Stimulated activated naive B cell treated with anti-CD40 and anti-IgM and Interleukin-4, amounts not matched to agents 10 μg/mL and 1 μg/mL and 100 μg/mL, for 72 hours (primary cell): ENCODE measurements at regions not wholly inside any gene's neighbourhood (a gene's known extent, or its start where the extent isn't known, plus 50 kb on each side); places are given as distances from the start of the nearest gene placed in this dataset.

ENCODE experiments used
- ATAC-seq, 2 donors: fragments of 150-1000 bp; cut with Tn5 transposase; replicated peaks; 2 replicates each; pipeline ENCODE4 v1.10.0; 2021; ENCODE audit warnings: moderate library complexity in 1 of 2
- DNase-seq: peaks from one replicate; pipeline ENCODE4 v3.0.0; 2021
- H3K27ac Mint-ChIP-seq: one replicate; pipeline ENCODE4 v1.8.0; 2022; ENCODE audit warnings: mild to moderate bottlenecking, mixed read lengths
- H3K27me3 Mint-ChIP-seq, 2 donors: one replicate each; pipeline ENCODE4 v1.8.0; 2022; ENCODE audit warnings: mixed read lengths in 2 of 2
- H3K36me3 Mint-ChIP-seq, 2 donors: one replicate each; pipeline ENCODE4 v1.8.0; 2022; ENCODE audit warnings: mixed read lengths in 2 of 2, mild to moderate bottlenecking in 1 of 2
- H3K4me1 Mint-ChIP-seq, 2 donors: one replicate each; pipeline ENCODE4 v1.8.0; 2022; ENCODE audit warnings: mixed read lengths in 2 of 2, mild to moderate bottlenecking in 1 of 2
- H3K4me3 Mint-ChIP-seq, 2 donors: one replicate each; pipeline ENCODE4 v1.8.0; 2022; ENCODE audit warnings: mild to moderate bottlenecking in 2 of 2, mixed read lengths in 2 of 2, moderate library complexity in 1 of 2
- H3K9me3 Mint-ChIP-seq, 2 donors: one replicate each; pipeline ENCODE4 v1.8.0; 2022; ENCODE audit warnings: mixed read lengths in 2 of 2, mild to moderate bottlenecking in 1 of 2

DNA sequence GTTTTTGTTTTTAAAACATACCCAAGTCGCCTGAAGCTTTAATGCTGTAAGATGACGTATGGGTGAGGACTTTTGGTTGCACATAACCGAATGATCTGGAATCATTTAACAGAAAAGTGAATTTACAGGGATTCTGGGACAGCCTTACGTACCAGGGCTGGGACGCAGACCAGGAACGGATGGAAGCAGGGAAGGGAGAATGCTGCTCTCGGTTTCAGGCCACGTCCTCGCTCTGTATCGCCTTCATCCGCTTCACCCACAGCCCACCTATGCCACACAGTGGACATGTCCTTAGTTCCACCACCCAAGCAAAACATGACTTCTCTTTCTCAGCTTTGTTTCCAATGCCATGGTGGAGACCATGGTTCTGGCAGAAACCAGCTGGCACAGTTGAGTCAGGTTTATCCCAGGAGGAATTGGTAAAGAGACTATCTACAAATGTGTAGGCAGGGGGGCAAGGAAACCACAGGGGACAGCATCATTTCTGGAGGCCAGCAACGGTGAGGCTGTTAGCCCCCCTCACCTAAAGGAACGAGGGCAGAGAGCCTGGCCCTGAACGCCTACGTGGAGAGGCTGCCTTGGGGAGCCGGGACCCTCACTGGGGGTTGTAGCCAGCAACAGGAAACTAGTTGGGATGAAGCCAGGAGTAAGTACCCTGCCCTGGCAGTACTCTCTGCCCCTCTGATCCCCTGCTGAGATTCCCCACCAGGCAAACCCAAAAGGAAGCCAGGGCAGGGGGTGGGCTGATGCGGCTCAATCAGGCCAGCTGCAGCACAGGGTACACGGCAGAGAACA lies 132.5 kb downstream of the NDUFA10 start:
- ATAC-seq (no peak), DNase-seq (no peak)
- H3K36me3 Mint-ChIP-seq, result peaks cover 0 to 13% of the 10 kb centered on the region in 2 donors
- peaks cover 3 to 12% of the 10 kb centered on the region in 2 donors for H3K9me3 Mint-ChIP-seq
- H3K27ac Mint-ChIP-seq, result no peak overlapping the region
- peaks cover 25% of the 10 kb centered on the region in 2 donors for H3K27me3 Mint-ChIP-seq
- no peak overlapping the region for H3K4me3 Mint-ChIP-seq
- peaks cover 3 to 10% of the 10 kb centered on the region in 2 donors for H3K4me1 Mint-ChIP-seq

GRCh38 chr2:239891698-239892097 lies 133.4 kb downstream of the NDUFA10 start:
- peaks cover 0 to 11% of the 10 kb centered on the region in 2 donors for H3K36me3 Mint-ChIP-seq
- DNase-seq (no peak), ATAC-seq (no peak)
- peaks cover 5 to 12% of the 10 kb centered on the region in 2 donors for H3K9me3 Mint-ChIP-seq
- H3K27me3 Mint-ChIP-seq, result peaks cover 25% of the 10 kb centered on the region in 2 donors
- H3K27ac Mint-ChIP-seq, result no peak overlapping the region
- H3K4me1 Mint-ChIP-seq, result peaks cover 3 to 10% of the 10 kb centered on the region in 2 donors
- no peak overlapping the region for H3K4me3 Mint-ChIP-seq

GRCh38 chr2:239890206-239890746 lies 134.9 kb downstream of the NDUFA10 start:
- peaks cover 0 to 14% of the 10 kb centered on the region in 2 donors for H3K36me3 Mint-ChIP-seq
- H3K9me3 Mint-ChIP-seq, result peaks cover 10 to 19% of the 10 kb centered on the region in 2 donors
- H3K4me1 Mint-ChIP-seq, result peaks cover 3 to 8% of the 10 kb centered on the region in 2 donors
- no peak overlapping the region for H3K27ac Mint-ChIP-seq
- DNase-seq (no peak), ATAC-seq (no peak)
- H3K4me3 Mint-ChIP-seq, result no peak overlapping the region
- H3K27me3 Mint-ChIP-seq, result peaks cover 16 to 25% of the 10 kb centered on the region in 2 donors

GRCh38 chr2:239889641-239890121 lies 135.5 kb downstream of the NDUFA10 start:
- H3K9me3 Mint-ChIP-seq, result peaks cover 13 to 21% of the 10 kb centered on the region in 2 donors
- H3K36me3 Mint-ChIP-seq, result peaks cover 4 to 13% of the 10 kb centered on the region in 2 donors
- ATAC-seq (no peak), DNase-seq (no peak)
- H3K4me3 Mint-ChIP-seq, result no peak overlapping the region
- H3K27me3 Mint-ChIP-seq, result peaks cover 11 to 19% of the 10 kb centered on the region in 2 donors
- H3K27ac Mint-ChIP-seq, result no peak overlapping the region
- H3K4me1 Mint-ChIP-seq, result peaks cover 2 to 3% of the 10 kb centered on the region in 2 donors

DNA sequence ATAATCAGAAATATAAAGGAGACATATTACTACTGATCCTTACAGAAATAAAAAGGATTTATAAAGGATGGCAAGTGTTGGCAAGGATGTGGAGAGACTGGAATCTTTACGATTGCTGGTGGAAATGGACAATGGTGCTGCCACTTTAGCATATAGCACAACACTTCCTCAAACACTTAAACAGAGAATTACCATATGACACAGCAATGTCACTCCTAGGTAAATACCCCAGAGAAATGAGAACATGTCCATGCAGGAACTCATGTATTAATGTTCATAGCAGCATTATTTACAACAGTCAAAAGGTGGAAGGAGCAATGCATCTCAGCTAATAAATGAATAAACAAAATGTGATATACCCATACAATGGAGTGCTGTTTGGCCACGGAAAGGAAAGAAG lies 137.5 kb downstream of the NDUFA10 start:
- no peak for ATAC-seq
- H3K27ac Mint-ChIP-seq, result no peak overlapping the region

DNA sequence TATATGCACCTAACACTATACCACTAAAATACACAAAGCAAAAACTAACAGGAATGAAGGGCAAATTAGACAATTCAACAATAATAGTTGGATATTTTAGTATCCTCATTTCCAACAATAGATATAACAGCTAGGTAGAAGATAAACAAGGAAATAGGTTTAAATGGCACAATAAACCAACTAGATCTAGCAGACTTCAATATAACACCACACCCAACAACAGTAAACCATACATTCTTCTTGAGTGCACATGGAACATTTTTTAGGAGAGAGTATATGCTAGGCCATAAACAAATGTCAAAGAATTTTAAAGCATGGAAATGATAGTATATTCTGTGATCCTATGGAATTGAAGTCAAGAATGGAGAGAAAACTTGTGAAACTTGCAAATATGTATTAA lies 138.4 kb downstream of the NDUFA10 start:
- no peak overlapping the region for H3K4me3 Mint-ChIP-seq
- no peak for ATAC-seq
- peaks cover 5 to 10% of the 10 kb centered on the region in 2 donors for H3K36me3 Mint-ChIP-seq

More for the DNA sequence above, 137.5 kb downstream of the NDUFA10 start:
- no peak for DNase-seq
- no peak overlapping the region for H3K4me3 Mint-ChIP-seq
- H3K36me3 Mint-ChIP-seq, result peaks cover 5 to 6% of the 10 kb centered on the region in 2 donors
- H3K9me3 Mint-ChIP-seq, result peaks cover 16 to 17% of the 10 kb centered on the region in 2 donors
- H3K27me3 Mint-ChIP-seq, result peaks cover 0 to 9% of the 10 kb centered on the region in 2 donors
- no peaks in the 10 kb centered on the region for H3K4me1 Mint-ChIP-seq

DNA sequence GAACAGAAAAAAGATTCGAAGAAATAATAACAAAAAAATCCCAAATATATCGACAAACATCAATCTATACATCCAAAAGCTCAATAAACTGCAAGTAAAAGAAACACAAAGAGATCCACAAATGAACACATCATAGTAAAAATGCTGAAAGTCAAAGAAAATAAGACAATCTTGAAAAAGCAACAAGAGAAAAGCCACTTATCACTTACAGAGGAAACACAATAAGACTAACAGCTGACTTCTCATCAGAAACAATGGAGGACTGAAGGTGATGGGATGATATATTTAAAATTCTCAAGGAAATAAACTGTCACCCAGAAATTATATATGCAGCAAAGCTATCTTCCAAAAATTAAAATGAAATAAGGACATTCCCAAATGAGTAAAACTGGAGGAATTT lies 140.3 kb downstream of the NDUFA10 start:
- peaks cover 9 to 10% of the 10 kb centered on the region in 2 donors for H3K36me3 Mint-ChIP-seq
- H3K9me3 Mint-ChIP-seq, result peaks cover 16 to 17% of the 10 kb centered on the region in 2 donors
- H3K4me3 Mint-ChIP-seq, result no peak overlapping the region
- no peak for ATAC-seq
- H3K27ac Mint-ChIP-seq, result no peak overlapping the region
- no peak for DNase-seq
- H3K27me3 Mint-ChIP-seq, result peaks cover 19 to 31% of the 10 kb centered on the region in 2 donors
- peaks cover 0 to 8% of the 10 kb centered on the region in 2 donors for H3K4me1 Mint-ChIP-seq

More for the DNA sequence above, 138.4 kb downstream of the NDUFA10 start:
- Mint-ChIP-seq H3K27ac (no peak overlapping the region), H3K9me3 (peaks cover 16 to 17% of the 10 kb centered on the region in 2 donors), H3K4me1 (peaks cover 0 to 5% of the 10 kb centered on the region in 2 donors), H3K27me3 (peaks cover 7 to 18% of the 10 kb centered on the region in 2 donors)
- DNase-seq, result no peak

DNA sequence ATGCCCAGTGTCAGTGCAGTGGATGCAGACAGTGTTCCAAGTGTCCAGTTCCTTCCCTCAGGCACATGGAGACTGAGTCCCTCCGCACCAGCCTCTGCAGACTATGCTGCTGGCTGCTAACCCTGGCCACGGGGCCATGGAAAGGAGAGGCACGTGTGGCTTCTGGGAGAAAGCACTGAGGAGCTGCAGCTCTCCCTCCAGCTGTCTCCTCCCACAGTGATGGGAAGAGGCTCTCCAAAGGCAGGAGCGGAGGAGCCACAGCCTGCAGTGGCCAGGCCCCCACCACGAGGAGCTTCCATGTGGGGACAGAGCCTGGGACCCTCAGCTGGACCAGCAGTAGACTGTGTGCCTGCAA lies 141.1 kb downstream of the NDUFA10 start:
- DNase-seq (no peak), ATAC-seq (no peak)
- Mint-ChIP-seq H3K36me3 (peaks cover 9 to 10% of the 10 kb centered on the region in 2 donors), H3K9me3 (peaks cover 16 to 18% of the 10 kb centered on the region in 2 donors), H3K27me3 (peaks cover 24 to 35% of the 10 kb centered on the region in 2 donors), H3K4me1 (peaks cover 0 to 8% of the 10 kb centered on the region in 2 donors), H3K27ac (no peak overlapping the region), H3K4me3 (no peak overlapping the region)

DNA sequence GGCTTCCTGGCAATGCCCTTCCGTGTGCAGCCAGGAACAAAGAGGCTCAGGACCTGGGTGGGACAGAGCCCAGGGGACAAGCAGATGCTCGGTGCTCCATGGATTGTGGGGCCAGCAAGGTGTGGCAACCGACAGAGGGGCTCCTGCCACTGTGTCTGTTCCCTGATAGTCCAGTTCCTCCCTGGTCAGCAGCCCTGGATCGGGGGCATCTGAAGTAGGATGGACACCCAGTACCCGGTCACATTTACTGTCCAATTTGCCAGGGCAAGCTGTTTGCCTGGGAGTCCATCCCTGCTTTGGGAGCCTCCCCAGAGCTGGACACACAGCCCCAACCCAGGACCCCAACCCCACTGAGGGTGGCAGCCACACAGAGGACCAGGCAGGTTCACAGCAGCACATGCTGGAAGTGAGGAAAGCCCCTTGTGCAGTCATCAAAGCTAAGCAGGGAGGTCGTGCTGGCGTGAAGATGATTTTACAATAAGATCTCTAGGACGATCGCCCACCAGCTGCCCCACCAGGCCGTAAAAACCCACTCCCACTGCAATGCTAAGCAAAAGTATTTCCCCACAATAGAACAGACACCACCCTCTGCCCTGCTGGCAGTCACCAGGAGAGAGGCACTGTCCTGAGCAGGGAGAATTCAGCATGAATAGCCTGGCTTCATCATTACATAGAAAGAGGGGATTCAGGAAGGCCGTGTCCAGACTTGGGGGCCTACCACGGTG lies 141.7 kb downstream of the NDUFA10 start:
- peaks cover 16 to 18% of the 10 kb centered on the region in 2 donors for H3K9me3 Mint-ChIP-seq
- peaks cover 3 to 13% of the 10 kb centered on the region in 2 donors for H3K4me1 Mint-ChIP-seq
- DNase-seq (no peak), ATAC-seq (no peak)
- no peak overlapping the region for H3K4me3 Mint-ChIP-seq
- no peak overlapping the region for H3K27ac Mint-ChIP-seq
- H3K27me3 Mint-ChIP-seq, result peaks cover 24 to 35% of the 10 kb centered on the region in 2 donors
- peaks cover 10% of the 10 kb centered on the region in 2 donors for H3K36me3 Mint-ChIP-seq

- peaks cover 10% of the 10 kb centered on the region in 2 donors for H3K36me3 Mint-ChIP-seq
- DNase-seq (no peak), ATAC-seq (no peak)
- H3K4me3 Mint-ChIP-seq, result no peak overlapping the region
- no peak overlapping the region for H3K27ac Mint-ChIP-seq
- H3K4me1 Mint-ChIP-seq, result peaks cover 8 to 20% of the 10 kb centered on the region in 2 donors
- peaks cover 24 to 35% of the 10 kb centered on the region in 2 donors for H3K27me3 Mint-ChIP-seq
- peaks cover 16 to 18% of the 10 kb centered on the region in 2 donors for H3K9me3 Mint-ChIP-seq
These were observed 142.4 kb downstream of the NDUFA10 start for GRCh38 chr2:239882781-239883180.

DNA sequence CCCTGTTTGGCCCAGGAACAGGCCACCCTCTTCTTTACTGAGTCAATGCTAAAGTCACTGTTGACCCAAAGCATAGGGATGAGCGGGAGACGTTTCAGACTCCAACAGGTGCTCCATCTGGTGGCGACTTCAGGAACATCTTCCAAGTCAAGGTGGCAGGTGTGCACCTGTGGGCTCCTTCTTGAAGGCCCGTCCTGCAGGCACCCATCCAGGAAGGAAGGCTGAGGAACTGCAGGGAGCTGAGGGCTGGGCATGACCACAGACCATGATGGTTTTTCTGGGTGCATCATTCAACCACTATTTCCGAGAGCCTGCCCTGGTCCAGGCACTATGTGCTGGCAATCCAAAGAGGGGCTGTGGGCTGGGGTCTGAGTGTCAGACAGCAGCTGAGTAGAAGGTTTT lies 142.8 kb downstream of the NDUFA10 start:
- H3K27ac Mint-ChIP-seq, result no peak overlapping the region
- no peak overlapping the region for H3K4me3 Mint-ChIP-seq

GRCh38 chr2:239881561-239882320 lies 143.4 kb downstream of the NDUFA10 start:
- H3K4me3 Mint-ChIP-seq, result no peak overlapping the region
- H3K27me3 Mint-ChIP-seq, result peaks cover 24 to 35% of the 10 kb centered on the region in 2 donors
- no peak overlapping the region for H3K27ac Mint-ChIP-seq
- ATAC-seq, result no peak
- peaks cover 15 to 18% of the 10 kb centered on the region in 2 donors for H3K9me3 Mint-ChIP-seq
- DNase-seq, result no peak
- peaks cover 10% of the 10 kb centered on the region in 2 donors for H3K36me3 Mint-ChIP-seq
- H3K4me1 Mint-ChIP-seq, result peaks cover 8 to 21% of the 10 kb centered on the region in 2 donors

More for the DNA sequence above, 142.8 kb downstream of the NDUFA10 start:
- H3K4me1 Mint-ChIP-seq, result peaks cover 8 to 21% of the 10 kb centered on the region in 2 donors
- H3K9me3 Mint-ChIP-seq, result peaks cover 16 to 18% of the 10 kb centered on the region in 2 donors
- peak; percentile 49 to 61 for ATAC-seq
- peaks cover 10% of the 10 kb centered on the region in 2 donors for H3K36me3 Mint-ChIP-seq
- peaks cover 24 to 35% of the 10 kb centered on the region in 2 donors for H3K27me3 Mint-ChIP-seq
- peak; percentile 15 for DNase-seq

- Mint-ChIP-seq H3K36me3 (peaks cover 10% of the 10 kb centered on the region in 2 donors), H3K27ac (no peak overlapping the region), H3K27me3 (peaks cover 28 to 35% of the 10 kb centered on the region in 2 donors), H3K9me3 (peaks cover 9 to 15% of the 10 kb centered on the region in 2 donors), H3K4me1 (peaks cover 8 to 21% of the 10 kb centered on the region in 2 donors), H3K4me3 (no peak overlapping the region)
- no peak for DNase-seq
- ATAC-seq, result no peak
These were observed 144.1 kb downstream of the NDUFA10 start for GRCh38 chr2:239881031-239881471.
